GM12872 (cell line): ENCODE measurements at regions not wholly inside any gene's neighbourhood (a gene's known extent, or its start where the extent isn't known, plus 50 kb on each side); places are given as distances from the start of the nearest gene placed in this dataset.

Experiments used
- CTCF ChIP-seq: IDR thresholded peaks from 3 replicates; pipeline ENCODE4 v1.5.1; 2011; ENCODE audit warnings: low read depth, mild to moderate bottlenecking, low read length, moderate library complexity; ENCODE audit not compliant: insufficient read depth

DNA sequence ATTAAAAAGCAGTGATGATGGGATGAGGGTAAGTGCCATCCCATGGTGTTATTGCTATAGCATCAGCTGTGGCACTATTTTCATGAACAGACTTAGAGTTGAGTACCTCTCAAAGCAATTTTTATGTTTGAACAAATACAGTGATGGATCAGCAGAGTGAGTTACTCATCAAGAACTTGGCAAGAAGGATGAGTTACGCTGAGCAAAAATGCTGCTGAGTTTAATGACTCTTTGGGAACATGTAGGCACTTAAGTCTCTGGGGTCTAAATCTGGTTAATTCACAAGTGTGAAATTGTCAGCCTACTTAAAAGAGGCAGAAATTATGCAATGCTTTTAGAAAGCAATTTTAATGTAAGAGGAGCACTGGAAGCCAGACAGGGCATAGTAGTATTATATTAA, 78.5 kb upstream of the AHI1 start:
- TF ChIP-seq CTCF, result no peak

DNA sequence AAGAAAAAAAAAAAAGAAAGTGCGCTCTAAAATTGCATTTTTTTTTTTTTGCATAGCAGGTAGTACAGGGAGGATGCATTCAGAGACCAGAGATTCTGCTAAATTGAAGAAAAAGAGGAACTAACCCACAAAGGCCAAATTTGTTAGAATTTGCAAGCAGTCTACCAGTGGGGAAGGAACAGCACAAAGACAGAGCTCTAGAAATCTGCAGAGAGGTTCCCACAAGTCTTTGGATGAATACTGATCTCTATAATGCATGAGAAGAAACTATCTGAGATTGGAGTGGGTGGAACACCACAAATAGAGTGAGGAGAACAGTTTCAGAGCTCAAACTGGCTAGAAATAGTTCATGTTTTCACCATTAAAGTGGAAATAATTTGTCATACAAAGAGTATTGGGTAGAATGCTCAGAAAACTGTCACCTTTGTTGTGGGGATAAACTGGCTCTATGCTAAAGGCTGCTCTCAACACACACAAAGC, 79.6 kb upstream of the AHI1 start:
- TF ChIP-seq CTCF, result no peak

DNA sequence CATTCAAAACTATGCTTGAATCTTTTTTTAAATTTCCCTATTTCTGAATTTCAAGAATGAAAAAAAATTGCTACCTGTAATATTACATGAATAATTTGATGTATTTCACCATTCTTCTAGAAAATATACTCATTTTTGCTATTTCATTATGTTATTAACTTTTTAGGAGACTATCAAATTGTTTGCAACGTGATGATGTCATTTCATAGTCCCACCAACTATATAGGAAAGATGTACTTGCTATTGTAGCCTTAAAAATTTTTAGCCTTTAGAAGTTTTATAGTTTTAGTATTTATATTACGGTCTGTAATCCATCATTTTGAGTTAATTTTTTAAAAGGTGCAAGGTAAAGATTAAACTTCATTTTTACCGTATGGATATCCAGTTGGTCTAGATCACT, 81.4 kb upstream of the AHI1 start:
- no peak for TF ChIP-seq CTCF

DNA sequence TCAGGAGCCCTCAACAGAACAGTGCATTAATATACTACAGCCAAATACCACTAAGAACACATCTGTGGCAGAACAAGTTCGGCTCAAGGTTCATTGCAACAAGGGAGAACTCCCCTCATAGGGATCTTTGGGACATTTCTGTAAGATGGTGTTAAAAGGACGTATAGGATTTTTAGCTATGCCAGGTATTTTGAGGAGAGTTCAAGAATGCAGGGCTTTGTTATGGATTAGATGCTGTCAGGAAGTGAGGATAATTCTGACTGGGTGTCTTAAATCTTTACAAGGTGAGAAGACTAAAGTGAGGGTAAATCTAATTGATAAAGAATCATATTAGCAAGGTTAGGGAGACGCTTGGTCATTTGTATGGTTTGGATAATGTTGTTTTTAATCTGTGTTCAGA, 83.7 kb upstream of the AHI1 start:
- TF ChIP-seq CTCF, result no peak

GRCh38 chr6:135583256-135583761, 85.8 kb upstream of the AHI1 start:
- no peak for TF ChIP-seq CTCF

- no peak for TF ChIP-seq CTCF
Observed at GRCh38 chr6:135586388-135586787, 88.8 kb upstream of the AHI1 start.

DNA sequence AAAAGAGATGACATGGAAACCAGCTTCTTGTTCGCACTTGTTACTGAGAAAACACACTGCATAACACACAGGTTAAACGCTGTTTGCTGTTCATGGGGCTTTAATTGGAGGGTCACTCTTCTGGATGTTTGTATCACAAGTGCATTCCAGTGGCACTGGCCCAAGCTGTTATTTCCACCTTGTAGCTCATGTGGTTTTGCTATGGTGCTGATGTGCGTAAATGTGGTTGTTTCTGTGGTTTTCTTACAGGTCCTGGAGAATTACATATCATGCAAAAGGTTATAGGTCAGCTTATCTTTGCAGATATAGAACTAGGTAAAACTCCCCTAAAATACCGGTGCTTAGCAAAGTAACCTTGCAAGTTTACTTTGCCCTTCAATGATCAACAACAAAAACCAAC, 89.3 kb upstream of the AHI1 start:
- no peak for TF ChIP-seq CTCF
